HCT116 (cell line): ENCODE measurements at regions not wholly inside any gene's neighbourhood (a gene's known extent, or its start where the extent isn't known, plus 50 kb on each side); places are given as distances from the start of the nearest gene placed in this dataset.

Source experiments
- ATAC-seq: fragments of 200-7000 bp; cut with Tn5 transposase; 2 replicates; pipeline ENCODE4 v1.9.1; 2020; ENCODE audit warnings: mild to moderate bottlenecking, moderate library complexity
- BruUV-seq: library from RNA; stranded (reverse); fragments of 400-500 nt; replicated peaks from 2 replicates; lab custom pipeline; 2021; lab: Mats Ljungman, UMichigan
- CTCF ChIA-PET: fragments of 300-600 bp; sonication (Branson Sonifier 250); formaldehyde crosslinking; loops from one replicate; lab custom pipeline; 2021; ENCODE audit warnings: antibody characterized with exemption; lab: Charles Lee
- POLR2A ChIA-PET: fragments of 300-600, 350-600 bp; sonication (Branson Sonifier 250); formaldehyde crosslinking; loops from one replicate; lab custom pipeline; 2021; ENCODE audit warnings: antibody characterized with exemption; lab: Charles Lee
- RAD21 ChIA-PET, 2 experiments: fragments of 300-600 bp; sonication (Branson Sonifier 250); formaldehyde crosslinking; loops; one replicate each; lab custom pipeline; 2023; ENCODE audit warnings: low total read pairs in 2 of 2; ENCODE audit not compliant: uncharacterized antibody in 2 of 2, unreplicated experiment in 2 of 2, low non-redundant PET in 1 of 2; lab: Charles Lee
- DNase-seq: peaks from one replicate; pipeline ENCODE4 v3.0.0-alpha.2; 2010; ENCODE audit warnings: low read depth, low spot score
- H2AFZ ChIP-seq: fragments of 200-600 bp; shearing (Covaris generic), sonication (generic); 2 replicates; pipeline ENCODE4 v1.6.1; 2017; ENCODE audit warnings: low read depth, mixed run types, mixed read lengths, antibody characterized with exemption, low read length; ENCODE audit not compliant: poor library complexity, severe bottlenecking
- H3K27ac ChIP-seq: 2 replicates; pipeline ENCODE4 v1.5.1; 2012; ENCODE audit warnings: low read depth, low read length
- H3K27me3 ChIP-seq: fragments of 200-600 bp; sonication (generic); 2 replicates; pipeline ENCODE4 v1.6.1; 2016; ENCODE audit warnings: mixed run types, low read length, mixed read lengths; ENCODE audit not compliant: insufficient read depth
- H3K36me3 ChIP-seq, 2 experiments: fragments of 200-500 bp in 1 of 2; fragments of 200-600 bp in 1 of 2; sonication (Bioruptor generic) in 1 of 2; sonication (generic) in 1 of 2; 2 replicates each; pipeline versions ENCODE4 v1.5.1 to v1.6.1; 2014 to 2016; ENCODE audit warnings: low read length in 2 of 2, inconsistent platforms in 1 of 2, mixed read lengths in 1 of 2, mixed run types in 1 of 2; ENCODE audit not compliant: insufficient read depth in 2 of 2, control insufficient read depth in 1 of 2
- H3K4me1 ChIP-seq, 2 experiments: fragments of 200-600 bp in 1 of 2; sonication (generic) in 1 of 2; 2 replicates each; pipeline versions ENCODE4 v1.5.1 to v1.6.1; 2012 to 2017; ENCODE audit warnings: low read length in 2 of 2, inconsistent platforms in 1 of 2, mild to moderate bottlenecking in 1 of 2, mixed read lengths in 1 of 2, mixed run types in 1 of 2, moderate library complexity in 1 of 2; ENCODE audit not compliant: insufficient read depth in 2 of 2, control insufficient read depth in 1 of 2
- H3K4me2 ChIP-seq: fragments of 200-600 bp; sonication (generic); 2 replicates; pipeline ENCODE4 v1.6.1; 2017; ENCODE audit warnings: mixed run types, low read length, mixed read lengths
- H3K4me3 ChIP-seq, 2 experiments: fragments of 200-600 bp in 1 of 2; sonication (generic) in 1 of 2; replicated peaks in 1 of 2; 2 replicates each; pipeline ENCODE4 v1.5.1; 2011 to 2016; ENCODE audit warnings: low read length in 2 of 2, control low read depth in 1 of 2, low read depth in 1 of 2, mild to moderate bottlenecking in 1 of 2, mixed read lengths in 1 of 2, mixed run types in 1 of 2
- H3K79me2 ChIP-seq: fragments of 200-600 bp; sonication (generic); 2 replicates; pipeline ENCODE4 v1.6.1; 2017; ENCODE audit warnings: mild to moderate bottlenecking, mixed run types, low read length, moderate library complexity, mixed read lengths; ENCODE audit not compliant: insufficient read depth
- H3K9ac ChIP-seq: fragments of 200-600 bp; sonication (generic); 2 replicates; pipeline ENCODE4 v1.6.1; 2016; ENCODE audit warnings: low read length, mixed read lengths
- H3K9me2 ChIP-seq: fragments of 200-600 bp; sonication (generic), shearing (Covaris generic); 2 replicates; pipeline ENCODE4 v1.6.1; 2017; ENCODE audit warnings: mixed run types, mild to moderate bottlenecking, moderate library complexity; ENCODE audit not compliant: insufficient read depth
- H3K9me3 ChIP-seq, 2 experiments: fragments of 200-500 bp in 1 of 2; fragments of 200-600 bp in 1 of 2; sonication (Bioruptor generic) in 1 of 2; sonication (generic) in 1 of 2; 2 replicates each; pipeline ENCODE4 v1.6.1; 2014 to 2017; ENCODE audit warnings: low read length in 2 of 2, mixed read lengths in 2 of 2, inconsistent platforms in 1 of 2, low read depth in 1 of 2, mild to moderate bottlenecking in 1 of 2, mixed run types in 1 of 2, moderate library complexity in 1 of 2; ENCODE audit not compliant: control insufficient read depth in 1 of 2, insufficient read depth in 1 of 2
- H4K20me1 ChIP-seq: fragments of 200-600 bp; sonication (generic), shearing (Covaris generic); 2 replicates; pipeline ENCODE4 v1.6.1; 2017; ENCODE audit warnings: mixed run types, mild to moderate bottlenecking, moderate library complexity; ENCODE audit not compliant: insufficient read depth
- CBX3 ChIP-seq: IDR thresholded peaks from 2 replicates; pipeline ENCODE4 v1.6.1; 2012; ENCODE audit warnings: low read depth
- EGR1 ChIP-seq: IDR thresholded peaks from 2 replicates; pipeline ENCODE4 v1.6.1; 2012; ENCODE audit warnings: low read depth
- ELF1 ChIP-seq: IDR thresholded peaks from 2 replicates; pipeline ENCODE4 v1.6.1; 2012; ENCODE audit warnings: low read depth, borderline replicate concordance
- EZH2 ChIP-seq: fragments of 200-600 bp; sonication (generic); IDR thresholded peaks from 2 replicates; pipeline ENCODE4 v1.6.1; 2017; ENCODE audit warnings: antibody characterized with exemption, mixed run types
- EZH2phosphoT487 ChIP-seq: fragments of 200-600 bp; IDR thresholded peaks from 2 replicates; pipeline ENCODE4 v1.6.1; 2018; ENCODE audit warnings: antibody characterized with exemption, borderline replicate concordance
- MAX ChIP-seq: IDR thresholded peaks from 2 replicates; pipeline ENCODE4 v1.6.1; 2012
- POLR2AphosphoS5 ChIP-seq: IDR thresholded peaks from 2 replicates; pipeline ENCODE4 v1.6.1; 2011; ENCODE audit warnings: mild to moderate bottlenecking, low read depth, low read length, moderate library complexity
- RAD21 ChIP-seq: IDR thresholded peaks from 2 replicates; pipeline ENCODE4 v1.6.1; 2012; ENCODE audit warnings: low read depth, mild to moderate bottlenecking
- SIN3A ChIP-seq: IDR thresholded peaks from 2 replicates; pipeline ENCODE4 v1.6.1; 2012; ENCODE audit warnings: low read depth
- SP1 ChIP-seq: IDR thresholded peaks from 2 replicates; pipeline ENCODE4 v1.6.1; 2012; ENCODE audit warnings: low read depth
- TCF7L2 ChIP-seq: IDR thresholded peaks from 2 replicates; pipeline ENCODE4 v1.7.0; 2011; ENCODE audit warnings: borderline replicate concordance, inconsistent platforms; ENCODE audit not compliant: insufficient read depth, insufficient read length; ENCODE audit errors: extremely low read depth
- YY1 ChIP-seq: IDR thresholded peaks from 2 replicates; pipeline ENCODE4 v1.6.1; 2011; ENCODE audit warnings: low read length, low read depth, moderate library complexity, mild to moderate bottlenecking; ENCODE audit not compliant: insufficient replicate concordance; ENCODE audit errors: extremely low read depth
- ZNF274 ChIP-seq: fragments of 200-500 bp; sonication (Bioruptor generic); IDR thresholded peaks from 2 replicates; pipeline ENCODE4 v1.6.1; 2014; ENCODE audit warnings: mild to moderate bottlenecking, low read depth, low read length, inconsistent platforms
- intact Hi-C: fragments of 100-400 bp; cut with micrococcal nuclease; formaldehyde crosslinking; loops from 2 replicates; pipeline ENCODE4 v1.10.0; 2022
- TF ChIP-seq, protein P1 (sequence below): IDR thresholded peaks from 2 replicates; pipeline ENCODE4 v1.6.1; 2012
- TF ChIP-seq, protein P2 (sequence below): IDR thresholded peaks from 2 replicates; pipeline ENCODE4 v1.6.1; 2011; ENCODE audit warnings: mild to moderate bottlenecking, low read length, moderate library complexity; ENCODE audit not compliant: insufficient replicate concordance; ENCODE audit errors: extremely low read depth

- TF ChIP-seq, protein P1, sequence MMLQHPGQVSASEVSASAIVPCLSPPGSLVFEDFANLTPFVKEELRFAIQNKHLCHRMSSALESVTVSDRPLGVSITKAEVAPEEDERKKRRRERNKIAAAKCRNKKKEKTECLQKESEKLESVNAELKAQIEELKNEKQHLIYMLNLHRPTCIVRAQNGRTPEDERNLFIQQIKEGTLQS, result no peak
- TF ChIP-seq YY1 (no peak), TCF7L2 (no peak), POLR2AphosphoS5 (no peak), EZH2 (no peak), EZH2phosphoT487 (no peak)
- Histone ChIP-seq H3K9ac (no peak overlapping the region), H3K36me3 (no peaks in the 10 kb centered on the region), H3K4me3 (no peak overlapping the region), H2AFZ (no peak overlapping the region), H3K4me1 (no peaks in the 10 kb centered on the region), H4K20me1 (no peaks in the 10 kb centered on the region), H3K79me2 (no peaks in the 10 kb centered on the region), H3K9me3 (no peaks in the 10 kb centered on the region), H3K9me2 (no peaks in the 10 kb centered on the region), H3K4me2 (no peak overlapping the region), H3K27me3 (no peaks in the 10 kb centered on the region), H3K27ac (no peak overlapping the region)
- POLR2A ChIA-PET, result no interaction called here
- no TSS peak for BruUV-seq
- RAD21 ChIA-PET, result no interaction called here
- no peak for ATAC-seq
- no peak for DNase-seq
- CTCF ChIA-PET, result no interaction called here
- intact Hi-C loops, result no loop called here
These were observed 205.7 kb downstream of the USP25 start for GRCh38 chr21:15935530-15935929.

GRCh38 chr21:15943009-15943666 is 213.4 kb downstream of the USP25 start:
- intact Hi-C loops, result no loop called here
- ATAC-seq (no peak), DNase-seq (no peak)
- Histone ChIP-seq H3K9me3 (no peaks in the 10 kb centered on the region), H3K27me3 (no peaks in the 10 kb centered on the region; the same call in 1 of the 2 replicates), H3K4me3 (no peak overlapping the region), H2AFZ (no peak overlapping the region), H3K4me1 (no peaks in the 10 kb centered on the region), H3K36me3 (no peaks in the 10 kb centered on the region), H3K4me2 (no peak overlapping the region), H3K79me2 (no peaks in the 10 kb centered on the region), H3K9me2 (no peaks in the 10 kb centered on the region), H4K20me1 (no peaks in the 10 kb centered on the region), H3K27ac (no peak overlapping the region), H3K9ac (no peak overlapping the region)
- RAD21 ChIA-PET, result no interaction called here
- POLR2A ChIA-PET, result no interaction called here
- no TSS peak for BruUV-seq
- CTCF ChIA-PET, result no interaction called here
- TF ChIP-seq CBX3 (no peak), SP1 (no peak), ELF1 (no peak), EZH2phosphoT487 (no peak), RAD21 (no peak), MAX (no peak), EGR1 (no peak), EZH2 (no peak), SIN3A (no peak), ZNF274 (no peak)
- TF ChIP-seq, protein P1, result no peak
- TF ChIP-seq, protein P2, sequence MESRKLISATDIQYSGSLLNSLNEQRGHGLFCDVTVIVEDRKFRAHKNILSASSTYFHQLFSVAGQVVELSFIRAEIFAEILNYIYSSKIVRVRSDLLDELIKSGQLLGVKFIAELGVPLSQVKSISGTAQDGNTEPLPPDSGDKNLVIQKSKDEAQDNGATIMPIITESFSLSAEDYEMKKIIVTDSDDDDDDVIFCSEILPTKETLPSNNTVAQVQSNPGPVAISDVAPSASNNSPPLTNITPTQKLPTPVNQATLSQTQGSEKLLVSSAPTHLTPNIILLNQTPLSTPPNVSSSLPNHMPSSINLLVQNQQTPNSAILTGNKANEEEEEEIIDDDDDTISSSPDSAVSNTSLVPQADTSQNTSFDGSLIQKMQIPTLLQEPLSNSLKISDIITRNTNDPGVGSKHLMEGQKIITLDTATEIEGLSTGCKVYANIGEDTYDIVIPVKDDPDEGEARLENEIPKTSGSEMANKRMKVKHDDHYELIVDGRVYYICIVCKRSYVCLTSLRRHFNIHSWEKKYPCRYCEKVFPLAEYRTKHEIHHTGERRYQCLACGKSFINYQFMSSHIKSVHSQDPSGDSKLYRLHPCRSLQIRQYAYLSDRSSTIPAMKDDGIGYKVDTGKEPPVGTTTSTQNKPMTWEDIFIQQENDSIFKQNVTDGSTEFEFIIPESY, result no peak
